ENCODE measurements at regions not wholly inside any gene's neighbourhood (a gene's known extent, or its start where the extent isn't known, plus 50 kb on each side); places are given as distances from the start of the nearest gene placed in this dataset.
"Not testable (repeated sequence)": the region's sequence is repeated elsewhere in the genome, so short reads cannot be mapped to it uniquely, and the experiment has no call there.

DNA sequence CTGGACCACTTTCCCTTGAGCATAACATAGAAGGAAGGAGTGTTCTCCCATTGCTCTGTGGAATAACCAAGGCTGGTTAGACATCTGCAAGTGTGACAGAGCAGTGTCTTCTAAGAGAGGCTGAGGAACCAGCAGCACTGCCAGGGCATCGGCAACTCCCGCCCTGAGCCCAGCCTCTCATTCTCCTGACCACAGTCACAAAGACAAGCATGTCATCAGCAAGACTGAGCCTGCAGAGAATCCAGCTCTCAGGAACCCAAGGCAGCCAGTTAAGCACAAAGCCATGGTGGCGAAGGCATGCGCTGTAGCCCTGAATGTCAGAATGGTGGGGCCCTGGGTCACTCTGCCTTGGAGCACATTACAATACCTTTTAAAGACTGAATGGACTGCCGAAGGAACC is 253.9 kb downstream of the AGTPBP1 start:
- FAIRE-seq: no peak
- no peak for DNase-seq (ENCODE audit: low spot score)

DNA sequence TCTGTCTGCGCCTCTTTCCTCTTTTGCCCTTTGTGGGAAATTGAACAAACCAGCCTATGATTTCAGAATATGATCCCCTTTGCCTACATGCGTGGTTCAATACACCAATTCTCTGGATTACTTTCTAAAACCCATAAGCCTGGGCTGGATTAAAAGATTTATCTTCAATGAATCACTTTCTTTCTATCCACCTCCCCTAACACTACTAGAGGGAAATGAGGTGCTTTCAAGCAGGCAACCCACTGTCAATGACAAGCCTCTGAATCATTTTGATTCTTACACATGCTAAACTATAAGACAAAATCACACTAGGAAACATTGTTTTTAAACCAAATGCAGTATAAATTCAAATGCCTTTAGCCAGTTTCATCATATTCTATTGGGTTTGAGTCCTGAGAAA is 257.5 kb downstream of the AGTPBP1 start:
- FAIRE-seq (no peak), DNase-seq (ENCODE audit: low spot score) (no peak)

- FAIRE-seq (no peak), DNase-seq (ENCODE audit: low spot score) (peak; percentile 18)
Measured at GRCh38 chr9:85483208-85483607, 258.5 kb downstream of the AGTPBP1 start.

DNA sequence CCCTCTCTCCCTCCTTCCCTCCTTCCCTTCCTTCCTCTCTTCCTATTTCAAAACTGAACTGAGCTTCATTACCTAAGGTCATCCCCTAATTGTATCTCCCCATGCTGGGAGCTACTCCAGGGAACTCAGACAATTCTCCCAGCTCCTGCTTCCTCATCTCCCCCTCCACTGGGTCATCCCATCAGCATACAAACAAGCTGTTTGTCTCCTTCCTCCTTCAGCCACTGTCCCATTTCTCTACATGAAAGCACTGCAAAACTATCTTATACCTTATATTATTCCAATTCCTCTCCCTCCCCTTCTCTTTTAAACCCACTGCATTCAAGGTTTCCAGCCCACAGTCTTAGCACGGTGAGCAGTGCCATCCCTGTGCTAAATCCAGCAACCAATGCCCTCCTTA is 262.4 kb downstream of the AGTPBP1 start:
- DNase-seq (ENCODE audit: low spot score): no peak
- FAIRE-seq: no peak

DNA sequence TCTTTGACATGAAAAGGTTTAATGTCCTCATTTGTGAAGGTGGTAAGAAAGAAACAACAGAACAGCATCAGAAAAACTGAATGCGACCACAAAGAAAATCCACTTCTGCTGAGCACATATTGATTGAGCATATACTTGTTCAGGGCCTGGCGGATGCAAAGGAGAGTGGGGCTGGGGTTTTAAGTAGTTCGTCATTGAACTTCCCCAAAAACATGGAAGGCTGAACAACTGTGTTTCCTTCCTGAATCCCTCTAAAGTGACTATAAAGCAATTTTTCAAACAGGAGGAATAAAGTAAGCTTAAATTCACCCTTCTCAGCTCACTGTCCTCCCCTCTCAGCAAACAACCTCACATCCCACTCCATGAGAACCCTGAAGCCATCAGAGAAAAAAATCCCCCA is 262.9 kb downstream of the AGTPBP1 start:
- DNase-seq (ENCODE audit: low spot score) (no peak), FAIRE-seq (no peak)

- not testable (repeated sequence) for FAIRE-seq
Measured at GRCh38 chr9:85474896-85475295, 266.9 kb downstream of the AGTPBP1 start.

DNA sequence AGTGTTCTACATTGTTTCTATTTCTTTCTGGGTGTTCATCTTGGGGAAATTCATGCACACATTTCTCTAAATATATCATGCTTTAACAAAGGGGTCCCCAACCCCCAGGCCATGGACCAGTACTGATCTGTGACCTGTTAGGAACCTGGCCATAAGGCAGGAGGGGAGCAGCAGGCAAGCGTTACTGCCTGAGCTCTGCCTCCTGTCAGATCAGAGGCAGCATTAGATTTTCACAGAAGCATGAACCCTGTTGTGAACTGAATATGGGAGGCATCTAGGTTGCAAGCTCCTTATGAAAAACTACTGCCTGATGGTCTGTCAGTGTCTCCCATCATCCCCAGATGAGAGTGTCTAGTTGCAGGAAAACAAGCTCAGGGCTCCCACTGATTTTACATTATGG is 270.0 kb downstream of the AGTPBP1 start:
- DNase-seq (ENCODE audit: low spot score) (no peak), FAIRE-seq (no peak)

More at GRCh38 chr9:85474896-85475295, 266.9 kb downstream of the AGTPBP1 start:
- not testable (repeated sequence) for DNase-seq (ENCODE audit: low spot score)

GRCh38 chr9:85469041-85469440 is 272.7 kb downstream of the AGTPBP1 start:
- no peak for FAIRE-seq
- DNase-seq (ENCODE audit: low spot score): no peak

DNA sequence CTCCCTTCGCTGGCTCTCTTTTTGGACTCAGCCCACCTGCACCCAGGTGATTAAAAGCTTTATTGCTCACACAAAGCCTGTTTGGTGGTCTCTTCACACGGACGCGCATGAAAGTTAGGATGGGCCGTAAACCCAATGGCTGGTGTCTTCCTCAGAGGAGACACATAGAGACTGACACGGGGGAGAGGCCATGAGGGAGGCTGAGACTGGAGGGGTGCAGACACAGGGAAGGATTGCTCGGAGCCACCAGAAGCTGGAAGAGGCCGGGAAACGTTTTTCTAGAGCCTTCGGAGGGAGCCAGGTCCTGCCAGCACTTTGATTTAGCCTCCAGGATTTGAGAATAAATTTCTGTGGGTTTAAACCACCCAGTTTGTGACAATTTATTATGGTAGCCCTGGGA is 274.9 kb downstream of the AGTPBP1 start:
- DNase-seq (ENCODE audit: low spot score) (no peak), FAIRE-seq (no peak)

DNA sequence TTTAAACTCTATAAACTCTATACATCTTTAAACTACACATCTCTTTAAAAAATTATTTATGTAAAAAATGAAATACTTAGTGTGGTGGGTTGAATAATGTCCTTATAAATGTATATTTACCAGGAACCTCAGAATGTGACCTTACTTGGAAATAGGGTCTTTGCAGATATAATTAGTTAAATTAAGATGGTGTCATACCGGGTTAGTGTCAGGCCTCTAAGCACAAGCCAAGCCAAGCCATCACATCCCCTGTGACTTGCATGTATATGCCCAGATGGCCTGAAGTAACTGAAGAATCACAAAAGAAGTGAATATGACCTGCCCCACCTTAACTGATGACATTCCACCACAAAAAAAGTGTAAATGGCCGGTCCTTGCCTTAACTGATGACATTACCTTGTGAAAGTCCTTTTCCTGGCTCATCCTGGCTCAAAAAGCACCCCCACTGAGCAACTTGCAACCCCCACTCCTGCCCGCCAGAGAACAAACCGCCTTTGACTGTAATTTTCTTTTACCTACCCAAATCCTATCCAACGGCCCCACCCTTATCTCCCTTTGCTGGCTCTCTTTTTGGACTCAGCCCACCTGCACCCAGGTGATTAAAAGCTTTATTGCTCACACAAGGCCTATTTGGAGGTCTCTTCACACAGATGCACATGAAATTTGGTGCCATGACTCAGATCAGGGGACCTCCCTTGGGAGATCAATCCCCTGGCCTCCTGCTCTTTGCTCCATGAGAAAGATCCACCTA is 283.5 kb downstream of the AGTPBP1 start:
- DNase-seq (ENCODE audit: low spot score); FAIRE-seq: not testable (repeated sequence)

DNA sequence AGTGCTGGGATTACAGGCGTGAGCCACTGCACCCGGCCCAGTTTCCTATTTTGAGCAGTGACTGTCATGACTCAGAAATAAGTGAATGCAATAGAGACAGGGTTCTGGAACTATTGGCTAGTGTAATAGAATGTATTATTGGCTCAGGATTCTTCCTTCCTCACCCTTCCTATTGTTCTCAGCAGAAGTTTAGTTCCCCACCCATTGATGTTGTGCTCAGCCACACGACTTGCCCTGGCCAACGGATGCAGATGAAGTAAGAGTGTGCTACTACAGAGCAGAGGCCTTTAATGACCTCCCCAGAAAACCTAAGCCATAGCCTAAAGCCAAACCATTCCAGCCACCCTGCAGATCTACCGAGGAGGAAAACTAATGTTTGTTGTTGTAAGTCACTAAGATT is 287.9 kb downstream of the AGTPBP1 start:
- DNase-seq (ENCODE audit: low spot score): no peak
- no peak for FAIRE-seq

- DNase-seq (ENCODE audit: low spot score) (no peak), FAIRE-seq (no peak)
Measured at GRCh38 chr9:85452841-85453240, 288.9 kb downstream of the AGTPBP1 start.

DNA sequence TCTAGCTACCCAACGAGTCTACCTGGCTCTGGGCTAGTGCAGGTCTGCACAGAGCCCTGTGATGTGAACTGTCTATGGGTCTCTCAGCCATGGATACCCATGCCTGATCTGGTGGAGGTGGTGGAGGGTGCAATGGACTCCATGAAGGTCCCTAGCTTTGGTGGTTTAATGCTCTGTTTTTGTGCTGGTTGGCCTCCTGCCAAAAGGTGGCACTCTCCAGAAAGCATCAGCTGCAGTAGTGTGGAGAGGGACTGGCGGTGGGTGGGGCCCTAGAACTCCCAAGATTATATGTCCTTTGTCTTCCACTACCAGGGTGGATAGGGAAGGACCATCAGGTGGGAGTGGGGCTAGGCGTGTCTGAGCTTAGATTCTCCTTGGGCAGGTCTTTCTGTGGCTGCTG is 290.1 kb downstream of the AGTPBP1 start:
- no peak for FAIRE-seq
- no peak for DNase-seq (ENCODE audit: low spot score)

DNA sequence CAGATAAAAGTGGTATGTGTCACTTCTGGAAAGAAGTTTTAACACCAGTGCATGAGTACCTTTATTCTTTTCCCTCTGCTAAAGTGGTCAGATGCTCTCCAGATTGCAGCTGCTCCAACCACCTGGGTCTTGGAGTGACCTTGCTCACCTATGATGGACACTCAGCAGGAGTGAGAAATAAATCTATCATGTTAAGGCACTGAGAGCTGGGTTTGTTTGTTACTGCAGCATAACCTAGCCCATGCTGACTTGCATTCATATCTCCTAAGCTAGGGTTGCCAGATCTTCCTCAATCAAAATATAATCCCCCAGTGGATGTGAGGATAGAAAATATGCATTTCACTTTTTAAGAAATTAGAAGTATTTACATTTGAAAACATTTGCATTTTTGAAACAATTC is 295.9 kb downstream of the AGTPBP1 start:
- FAIRE-seq: no peak
- no peak for DNase-seq (ENCODE audit: low spot score)

- DNase-seq (ENCODE audit: low spot score): no peak
- no peak for FAIRE-seq
Measured at GRCh38 chr9:85444243-85444642, 297.5 kb downstream of the AGTPBP1 start.

- FAIRE-seq (no peak), DNase-seq (ENCODE audit: low spot score) (no peak)
Measured at GRCh38 chr9:85443190-85443598, 298.6 kb downstream of the AGTPBP1 start.

- FAIRE-seq (no peak), DNase-seq (ENCODE audit: low spot score) (no peak)
Measured at GRCh38 chr9:85439791-85440190, 302.0 kb downstream of the AGTPBP1 start.

GRCh38 chr9:85433956-85434355 is 307.8 kb downstream of the AGTPBP1 start:
- DNase-seq (ENCODE audit: low spot score); FAIRE-seq: not testable (repeated sequence)

- not testable (repeated sequence) for DNase-seq (ENCODE audit: low spot score); FAIRE-seq
Measured at GRCh38 chr9:85433551-85433950, 308.2 kb downstream of the AGTPBP1 start.

DNA sequence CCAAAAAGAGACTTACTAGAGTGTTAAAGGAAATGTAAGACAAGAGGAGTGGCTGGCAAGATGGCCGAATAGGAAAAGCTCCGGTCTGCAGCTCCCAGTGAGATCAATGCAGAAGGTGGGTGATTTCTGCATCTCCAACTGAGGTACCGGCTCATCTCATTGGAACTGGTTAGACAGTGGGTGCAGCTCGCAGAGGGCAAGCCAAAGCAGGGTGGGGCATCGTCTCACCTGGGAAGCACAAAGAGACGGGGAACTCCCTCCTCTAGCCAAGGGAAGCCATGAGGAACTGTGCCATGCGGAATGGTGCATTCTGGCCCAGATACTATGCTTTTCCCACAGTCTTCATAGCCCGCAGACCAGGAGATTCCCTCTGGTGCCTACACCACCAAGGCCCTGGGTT is 308.7 kb downstream of the AGTPBP1 start:
- DNase-seq (ENCODE audit: low spot score) (no peak), FAIRE-seq (no peak)

DNA sequence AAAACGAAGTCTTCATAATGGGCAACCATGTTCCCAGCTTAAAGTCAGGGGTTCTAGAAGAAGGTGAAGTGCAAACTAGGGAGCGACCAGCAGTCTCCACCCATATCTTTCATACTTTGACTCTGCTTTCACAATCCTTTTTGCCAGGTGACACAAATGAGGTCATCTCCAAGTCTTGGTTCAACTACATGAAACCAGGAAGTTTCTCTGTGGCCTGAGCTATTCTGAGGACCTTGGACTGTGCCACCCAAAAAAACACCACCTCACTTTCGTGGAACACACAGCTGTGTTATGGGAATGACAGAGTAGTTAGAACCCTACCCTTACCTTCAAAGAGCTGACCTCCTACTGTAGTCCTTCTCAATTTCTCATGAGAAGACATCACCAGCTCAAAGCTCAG is 309.2 kb downstream of the AGTPBP1 start:
- no peak for DNase-seq (ENCODE audit: low spot score)
- FAIRE-seq: no peak

DNA sequence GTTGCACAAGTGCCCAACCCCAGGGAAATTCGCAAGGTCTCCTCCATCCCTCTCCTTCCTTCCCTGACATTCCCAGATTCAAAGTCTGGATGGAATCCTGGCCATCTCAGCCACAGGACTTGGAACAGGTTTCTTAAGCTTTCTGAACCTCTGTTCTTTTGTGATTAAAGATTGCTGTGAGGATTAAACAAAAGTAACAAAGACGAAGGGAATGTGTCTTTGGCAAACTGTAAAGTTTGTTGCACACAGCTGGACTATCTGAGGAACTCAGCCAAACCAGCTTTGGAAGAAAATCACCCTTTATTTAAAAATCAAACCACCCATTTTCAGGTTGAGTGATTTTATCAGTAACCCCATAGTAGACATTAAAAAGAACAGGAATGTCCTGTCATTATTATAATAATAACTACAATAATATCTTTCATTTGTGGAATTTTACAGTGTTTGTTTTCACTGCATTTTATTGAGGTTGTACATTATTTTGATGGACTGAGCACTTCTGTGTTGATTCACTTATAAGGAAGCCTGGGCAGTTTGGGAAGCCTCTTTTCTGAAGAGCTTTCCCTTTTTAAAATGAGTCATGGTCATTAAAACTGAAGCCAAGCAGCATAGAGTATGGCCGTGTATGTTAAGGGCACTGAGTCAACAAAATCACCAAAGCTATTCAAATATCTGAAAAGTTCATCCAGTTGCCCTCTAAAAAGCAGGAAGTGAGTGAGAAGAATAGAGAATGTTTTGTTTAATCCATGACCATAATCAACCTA is 310.2 kb downstream of the AGTPBP1 start:
- FAIRE-seq: no peak
- DNase-seq (ENCODE audit: low spot score): peak; percentile 42

Data from urothelium cell line (cell line).